Lower lobe of right lung (tissue), 2 donors: ENCODE measurements at regions not wholly inside any gene's neighbourhood (a gene's known extent, or its start where the extent isn't known, plus 50 kb on each side); places are given as distances from the start of the nearest gene placed in this dataset.

ENCODE experiments used
- ATAC-seq, 2 donors: fragments of 200-7000 bp; cut with Tn5 transposase; one replicate each; pipeline ENCODE4 v1.9.1; 2020 to 2022; ENCODE audit warnings: mild to moderate bottlenecking in 2 of 2, moderate library complexity in 2 of 2
- DNase-seq: peaks from one replicate; pipeline ENCODE4 v3.0.0-alpha.2; 2020
- H3K27ac ChIP-seq: fragments of 200-600 bp; one replicate; pipeline ENCODE4 v1.8.0; 2022
- H3K27me3 ChIP-seq: fragments of 200-600 bp; one replicate; pipeline ENCODE4 v1.8.0; 2022; ENCODE audit warnings: low read depth
- H3K36me3 ChIP-seq: fragments of 200-600 bp; one replicate; pipeline ENCODE4 v1.8.0; 2022; ENCODE audit warnings: mild to moderate bottlenecking
- H3K4me1 ChIP-seq: fragments of 200-600 bp; one replicate; pipeline ENCODE4 v1.8.0; 2022
- H3K4me3 ChIP-seq: fragments of 200-600 bp; one replicate; pipeline ENCODE4 v1.8.0; 2022; ENCODE audit warnings: mild to moderate bottlenecking
- H3K9me3 ChIP-seq: fragments of 200-600 bp; one replicate; pipeline ENCODE4 v1.8.0; 2022
- CTCF ChIP-seq: fragments of 200-600 bp; IDR thresholded peaks from one replicate; pipeline ENCODE4 v1.8.0; 2022; ENCODE audit warnings: antibody characterized with exemption, mild to moderate bottlenecking
- intact Hi-C: fragments of 100-400 bp; cut with DNase I; formaldehyde crosslinking; loops from one replicate; pipeline ENCODE4 v1.11.0; 2022
- donor health status: DM: no; HTN: yes; CAD: no; lungs with severe emphysema.

DNA sequence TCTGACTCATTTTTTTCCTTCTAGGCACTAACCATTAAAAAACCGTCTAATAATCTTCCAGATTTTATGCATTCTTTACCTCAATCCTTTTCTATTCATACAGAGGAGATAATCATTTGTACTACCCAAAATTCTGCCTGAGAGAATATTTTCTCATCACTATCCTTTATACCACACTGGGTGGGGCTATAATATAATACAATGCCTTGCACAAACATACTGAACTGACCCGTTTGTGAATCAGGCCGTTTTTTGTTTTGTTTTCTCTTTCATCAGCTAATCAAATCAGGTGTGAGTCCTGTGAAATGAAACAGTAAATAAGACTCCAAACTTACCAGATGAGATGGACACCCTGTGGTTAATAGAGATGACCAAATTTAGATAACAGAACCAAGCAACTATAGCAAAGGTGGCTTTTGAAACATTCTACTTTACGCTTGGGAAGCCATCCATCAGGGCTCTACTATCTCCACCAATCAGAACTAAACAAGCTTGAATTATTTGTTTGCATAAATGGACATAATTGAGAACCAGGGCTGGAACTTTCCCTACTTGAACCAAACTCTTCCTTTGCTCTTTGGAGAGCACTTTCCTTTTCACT, 573.0 kb downstream of the GABRG1 start:
- H3K27ac ChIP-seq = no peak overlapping the region
- H3K4me1 ChIP-seq = no peaks in the 10 kb centered on the region
- no peak overlapping the region for H3K4me3 ChIP-seq
- no peaks in the 10 kb centered on the region for H3K27me3 ChIP-seq
- TF ChIP-seq CTCF = no peak
- ATAC-seq (no peak), DNase-seq (no peak)
- H3K36me3 ChIP-seq = no peaks in the 10 kb centered on the region
- intact Hi-C loops = no loop called here
- H3K9me3 ChIP-seq = no peaks in the 10 kb centered on the region

- no peaks in the 10 kb centered on the region for H3K36me3 ChIP-seq
- no peaks in the 10 kb centered on the region for H3K9me3 ChIP-seq
- H3K27ac ChIP-seq = no peak overlapping the region
- TF ChIP-seq CTCF = no peak
- ATAC-seq = no peak
- no peaks in the 10 kb centered on the region for H3K4me1 ChIP-seq
- DNase-seq = no peak
- intact Hi-C loops = no loop called here
- H3K4me3 ChIP-seq = no peak overlapping the region
- no peaks in the 10 kb centered on the region for H3K27me3 ChIP-seq
Measured at GRCh38 chr4:45539142-45539814, 584.6 kb downstream of the GABRG1 start.

DNA sequence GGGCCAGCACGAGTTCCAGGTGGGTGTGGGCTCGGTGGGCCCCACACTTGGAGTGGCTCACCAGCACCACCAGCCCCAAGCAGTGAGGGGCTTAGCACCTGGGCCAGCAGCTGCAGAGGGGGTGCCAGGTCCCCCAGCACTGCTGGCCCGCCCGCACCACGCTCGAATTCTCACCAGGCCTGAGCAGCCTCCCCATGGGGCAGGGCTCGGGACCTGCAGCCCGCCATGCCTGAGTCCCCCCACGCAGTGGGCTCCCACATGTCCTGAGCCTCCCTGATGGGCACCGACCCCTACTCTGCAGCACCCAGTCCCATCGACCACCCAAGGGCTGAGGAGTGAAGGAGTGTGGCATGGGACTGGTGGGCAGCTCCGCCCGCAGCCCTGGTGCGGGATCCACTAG, 593.4 kb downstream of the GABRG1 start:
- Histone ChIP-seq H3K27me3 (no peaks in the 10 kb centered on the region), H3K4me1 (no peaks in the 10 kb centered on the region), H3K36me3 (no peaks in the 10 kb centered on the region), H3K27ac (no peak overlapping the region), H3K4me3 (no peak overlapping the region), H3K9me3 (no peaks in the 10 kb centered on the region)
- TF ChIP-seq CTCF = no peak
- DNase-seq (no peak), ATAC-seq (peak in 1 of 2 donors; percentile 32)
- intact Hi-C loops = no loop called here

GRCh38 chr4:45527160-45527559, 596.7 kb downstream of the GABRG1 start:
- ATAC-seq (no peak), DNase-seq (no peak)
- no peaks in the 10 kb centered on the region for H3K4me1 ChIP-seq
- H3K4me3 ChIP-seq = no peak overlapping the region
- H3K27ac ChIP-seq = no peak overlapping the region
- no peaks in the 10 kb centered on the region for H3K27me3 ChIP-seq
- H3K9me3 ChIP-seq = no peaks in the 10 kb centered on the region
- no peak for TF ChIP-seq CTCF
- intact Hi-C loops = no loop called here
- no peaks in the 10 kb centered on the region for H3K36me3 ChIP-seq

- Histone ChIP-seq H3K4me1 (no peaks in the 10 kb centered on the region), H3K9me3 (no peaks in the 10 kb centered on the region), H3K4me3 (no peak overlapping the region), H3K27me3 (no peaks in the 10 kb centered on the region), H3K27ac (no peak overlapping the region), H3K36me3 (no peaks in the 10 kb centered on the region)
- intact Hi-C loops = no loop called here
- ATAC-seq (no peak), DNase-seq (no peak)
- TF ChIP-seq CTCF = no peak
Measured at GRCh38 chr4:45518832-45519231, 605.0 kb downstream of the GABRG1 start.
